Hematopoietic multipotent progenitor cell treated with erythropoietin and hydrocortisone succinate and interleukin-3 and kit ligand, for 8 days (in vitro differentiated cells): ENCODE measurements at regions not wholly inside any gene's neighbourhood (a gene's known extent, or its start where the extent isn't known, plus 50 kb on each side); places are given as distances from the start of the nearest gene placed in this dataset.
A peak's percentile ranks its signal among the peaks of the same experiment; 100 is the strongest.
"Not testable (repeated sequence)": the region's sequence is repeated elsewhere in the genome, so short reads cannot be mapped to it uniquely, and the experiment has no call there.

Experiments used
- DNase-seq: peaks from one replicate; pipeline ENCODE4 v3.0.0-alpha.2; 2015

- DNase-seq, result not testable (repeated sequence)
Measured at GRCh38 chr9:85792057-85792456, 50.3 kb upstream of the AGTPBP1 start.

GRCh38 chr9:85802978-85803695 lies 61.4 kb upstream of the AGTPBP1 start:
- DNase-seq, result not testable (repeated sequence)

DNA sequence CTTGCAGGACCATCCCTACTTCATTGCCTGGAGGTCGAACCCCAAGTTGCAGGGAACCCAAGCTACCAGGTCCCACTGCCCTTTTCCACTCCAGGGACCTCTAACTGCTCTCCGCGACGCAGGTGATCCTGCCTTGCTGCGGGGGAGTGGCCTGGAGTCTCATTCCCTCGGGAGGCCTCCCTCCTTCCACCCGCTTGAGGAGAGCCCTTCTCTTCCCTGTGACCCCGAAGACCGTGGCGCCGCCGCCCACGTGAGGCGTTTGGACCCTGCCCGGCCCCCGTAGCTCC lies 63.0 kb upstream of the AGTPBP1 start:
- DNase-seq, result not testable (repeated sequence)

GRCh38 chr9:85805134-85806005 lies 63.6 kb upstream of the AGTPBP1 start:
- peak; percentile 81 for DNase-seq

GRCh38 chr9:85808329-85808728 lies 66.6 kb upstream of the AGTPBP1 start:
- not testable (repeated sequence) for DNase-seq

DNA sequence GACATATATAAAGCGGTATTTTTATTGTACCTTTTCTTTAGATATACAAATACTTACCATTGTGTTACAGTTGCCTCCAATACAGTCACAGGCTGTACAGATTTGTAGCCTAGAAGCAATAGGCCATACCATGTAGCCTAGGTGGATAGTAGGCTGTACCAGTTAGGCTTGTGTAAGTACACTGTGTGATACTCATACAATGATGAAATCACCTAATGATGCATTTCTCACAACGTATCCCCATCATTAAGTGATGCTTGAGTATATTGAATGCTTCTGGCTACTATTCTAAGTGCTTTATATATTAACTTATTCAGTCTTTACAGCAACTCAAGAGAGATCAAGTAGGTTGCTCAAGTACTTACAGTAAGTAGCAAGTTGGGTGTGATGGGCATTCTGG lies 71.6 kb upstream of the AGTPBP1 start:
- DNase-seq, result not testable (repeated sequence)

DNA sequence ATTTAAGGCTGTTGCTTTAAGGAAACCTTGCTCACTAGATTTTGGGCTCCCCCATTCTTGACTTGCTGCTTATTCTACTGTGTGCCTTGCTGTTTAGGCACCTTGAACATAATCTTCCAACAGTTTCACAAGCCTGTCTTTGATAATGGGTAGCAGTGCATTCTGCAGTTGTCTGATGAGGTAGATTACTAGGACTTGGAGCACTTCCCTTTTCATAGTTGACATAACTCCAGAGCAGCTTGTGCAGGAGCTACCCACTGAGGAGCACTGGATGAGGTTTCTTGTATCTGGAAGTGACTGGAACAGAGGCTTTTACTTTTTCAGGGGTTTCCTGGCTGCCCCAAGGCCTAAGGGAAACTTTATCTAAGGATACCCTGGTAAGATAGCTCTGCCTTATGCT lies 73.0 kb upstream of the AGTPBP1 start:
- peak; percentile 11 for DNase-seq

- DNase-seq, result peak; percentile 44
Measured at GRCh38 chr9:85818971-85819370, 77.2 kb upstream of the AGTPBP1 start.

GRCh38 chr9:85820598-85820997 lies 78.8 kb upstream of the AGTPBP1 start:
- DNase-seq, result not testable (repeated sequence)

- peak; percentile 14 for DNase-seq
Measured at GRCh38 chr9:85824949-85825348, 83.2 kb upstream of the AGTPBP1 start.

DNA sequence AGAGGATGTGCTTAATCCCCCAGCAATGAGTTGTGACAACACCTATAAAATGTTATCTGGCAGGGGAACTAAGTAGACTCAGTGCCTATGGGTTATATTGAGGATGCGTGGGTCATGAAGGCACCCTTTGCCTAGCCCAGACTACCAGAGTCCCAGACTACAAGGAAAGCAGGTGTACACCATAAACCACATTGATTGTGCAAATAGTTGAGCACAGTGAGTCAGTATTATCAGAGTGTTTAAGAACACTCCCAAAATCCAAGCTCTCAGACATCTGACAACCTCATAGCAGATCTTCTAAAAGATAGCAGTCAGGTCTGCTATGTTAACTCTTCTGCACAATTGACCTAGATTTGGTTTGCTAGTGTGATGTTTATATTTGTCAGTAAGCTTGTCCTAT lies 92.8 kb upstream of the AGTPBP1 start:
- DNase-seq, result not testable (repeated sequence)

- DNase-seq, result not testable (repeated sequence)
Measured at GRCh38 chr9:85843949-85844348, 97.0 kb upstream of the NAA35 start.

GRCh38 chr9:85847782-85848181 lies 93.2 kb upstream of the NAA35 start:
- DNase-seq, result not testable (repeated sequence)

- DNase-seq, result no peak
Measured at GRCh38 chr9:85858056-85858750, 82.7 kb upstream of the NAA35 start.

DNA sequence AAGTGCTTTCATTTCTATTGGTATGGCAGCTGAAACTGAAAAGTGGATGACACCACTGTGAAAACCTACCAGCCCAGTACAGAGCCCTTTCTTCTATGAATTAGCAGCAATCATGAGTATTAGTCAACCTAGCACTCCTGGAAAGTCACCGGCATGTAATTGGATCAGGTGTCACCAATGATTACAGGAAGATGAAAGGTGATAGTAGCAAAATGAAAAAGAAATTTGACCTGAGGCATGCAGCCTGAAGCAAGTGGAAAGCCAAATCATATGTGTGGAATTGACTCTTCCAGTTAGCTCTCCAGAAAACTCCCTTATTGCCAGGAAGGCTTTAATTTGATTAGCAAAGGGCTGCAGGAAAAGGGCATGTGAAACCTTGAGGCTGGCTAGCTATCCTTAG lies 81.2 kb upstream of the NAA35 start:
- DNase-seq, result no peak

DNA sequence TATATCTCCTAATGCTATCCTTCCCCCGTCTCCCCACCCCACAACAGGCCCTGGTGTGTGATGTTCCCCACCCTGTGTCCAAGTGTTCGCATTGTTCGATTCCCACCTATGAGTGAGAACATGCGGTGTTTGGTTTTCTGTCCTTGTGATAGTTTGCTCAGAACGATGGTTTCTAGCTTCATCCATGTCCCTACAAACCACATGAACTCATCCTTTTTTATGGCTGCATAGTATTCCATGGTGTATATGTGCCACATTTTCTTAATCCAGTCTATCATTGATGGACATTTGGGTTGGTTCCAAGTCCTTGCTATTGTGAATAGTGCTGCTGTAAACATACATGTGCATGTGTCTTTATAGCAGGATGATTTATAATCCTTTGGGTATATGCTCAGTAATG lies 79.1 kb upstream of the NAA35 start:
- DNase-seq, result not testable (repeated sequence)

GRCh38 chr9:85863875-85864274 lies 77.1 kb upstream of the NAA35 start:
- no peak for DNase-seq

DNA sequence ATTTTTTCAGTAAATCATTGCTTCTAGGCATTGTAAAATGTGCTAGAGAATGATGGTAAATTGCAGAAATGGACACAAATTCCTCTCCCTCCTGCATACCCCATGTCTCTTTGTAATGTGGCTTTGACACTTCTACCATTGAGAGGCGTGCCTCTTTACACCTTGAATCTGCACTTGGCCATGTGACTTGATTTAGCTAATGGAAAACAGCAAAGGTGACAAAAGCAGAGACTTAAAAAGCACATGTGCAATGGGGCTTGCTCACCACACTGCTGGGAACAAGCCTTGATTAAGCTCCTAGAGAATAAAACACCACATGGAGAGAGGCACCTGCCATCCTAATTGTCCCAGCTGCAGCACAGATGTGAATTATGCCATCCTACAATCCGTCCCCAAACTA lies 69.9 kb upstream of the NAA35 start:
- no peak for DNase-seq

DNA sequence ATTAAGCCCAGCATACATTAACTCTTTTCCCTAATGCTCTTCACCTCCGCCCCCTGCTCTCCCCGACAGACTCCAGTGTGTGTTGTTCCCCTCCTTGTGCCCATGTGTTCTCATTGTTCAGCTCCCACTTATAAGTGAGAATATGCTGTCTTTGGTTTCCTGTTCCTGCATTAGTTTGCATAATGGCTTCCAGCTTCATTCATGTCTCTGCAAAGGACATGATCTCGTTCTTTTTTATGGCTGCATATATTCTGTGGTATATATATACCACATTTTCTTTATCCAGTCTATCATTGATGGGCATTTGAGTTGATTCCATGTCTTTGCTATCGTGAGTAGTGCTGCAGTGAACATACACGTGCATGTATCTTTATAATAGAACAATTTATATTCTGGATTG lies 69.3 kb upstream of the NAA35 start:
- not testable (repeated sequence) for DNase-seq

GRCh38 chr9:85872463-85872862 lies 68.5 kb upstream of the NAA35 start:
- DNase-seq, result no peak

- DNase-seq, result no peak
Measured at GRCh38 chr9:85876628-85877027, 64.3 kb upstream of the NAA35 start.

DNA sequence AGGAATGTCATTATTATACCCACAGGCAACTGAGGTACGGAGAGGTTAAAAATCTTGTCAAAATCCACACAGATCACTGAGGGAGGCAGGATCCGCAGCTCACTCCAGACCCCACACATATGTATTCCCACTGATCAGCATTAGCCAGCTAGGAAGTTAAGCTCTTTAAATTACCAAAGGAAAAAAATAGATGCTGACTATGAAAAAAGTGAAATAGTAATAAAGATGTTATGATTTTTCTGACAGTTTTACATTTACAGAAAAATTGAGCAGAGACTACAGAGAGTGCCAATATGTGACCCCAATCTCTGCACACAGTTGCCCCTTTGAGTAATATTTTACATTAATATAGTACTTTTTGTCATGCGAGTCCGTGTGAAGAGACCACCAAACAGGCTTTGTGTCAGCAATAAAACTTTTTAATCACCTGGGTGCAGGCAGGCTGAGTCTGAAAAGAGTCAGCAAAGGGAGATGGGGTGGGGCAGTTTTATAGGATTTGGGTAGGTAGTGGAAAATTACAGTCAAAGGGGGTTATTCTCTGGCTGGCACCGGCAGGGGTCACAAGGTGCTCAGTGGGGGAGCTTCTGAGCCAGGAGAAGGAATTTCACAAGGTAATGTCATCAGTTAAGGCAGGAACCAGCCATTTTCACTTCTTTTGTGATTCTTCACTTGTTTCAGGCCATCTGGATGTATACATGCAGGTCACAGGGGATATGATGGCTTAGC lies 61.9 kb upstream of the NAA35 start:
- not testable (repeated sequence) for DNase-seq

DNA sequence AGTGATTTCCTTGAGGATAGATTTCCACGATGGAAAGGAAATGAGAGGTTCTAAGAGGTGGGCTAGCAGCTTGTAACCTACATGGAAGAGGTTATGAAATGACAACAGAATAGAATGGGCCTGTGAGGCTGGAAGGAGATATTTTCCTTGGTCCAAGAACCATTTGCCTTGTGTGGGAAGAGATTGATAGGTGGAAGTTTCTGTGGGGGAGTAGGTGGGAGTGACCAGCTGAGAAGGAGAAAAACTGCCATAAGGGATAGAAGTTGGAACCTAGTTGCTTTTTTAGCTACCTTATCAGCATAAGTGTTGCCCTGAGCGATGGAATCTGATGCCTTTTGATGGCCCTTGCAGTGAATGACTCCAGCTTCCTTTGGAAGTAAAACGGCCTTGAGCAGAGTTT lies 60.4 kb upstream of the NAA35 start:
- not testable (repeated sequence) for DNase-seq
